HepG2 (cell line): ENCODE measurements at regions not wholly inside any gene's neighbourhood (a gene's known extent, or its start where the extent isn't known, plus 50 kb on each side); places are given as distances from the start of the nearest gene placed in this dataset.

Experiments
- ATAC-seq: fragments of 200-7000 bp; cut with Tn5 transposase; 3 replicates; pipeline ENCODE4 v1.9.1; 2020; ENCODE audit warnings: mild to moderate bottlenecking, moderate library complexity
- BruUV-seq: library from RNA; stranded (reverse); fragments of 400-500 nt; replicated peaks from 2 replicates; lab custom pipeline; 2021; lab: Mats Ljungman, UMichigan
- CTCF ChIA-PET: fragments of 300-600 bp; formaldehyde crosslinking; extraction: SDS; loops from one replicate; lab custom pipeline; 2021; ENCODE audit warnings: low total read pairs, inconsistent platforms, low intra/inter-chr PET ratio; lab: Yijun Ruan, JAX
- POLR2A ChIA-PET: fragments of 350-600 bp; sonication (Branson Sonifier 250); formaldehyde crosslinking; loops from one replicate; lab custom pipeline; 2020; ENCODE audit warnings: antibody characterized with exemption, inconsistent platforms; lab: Yijun Ruan, JAX
- DNase-seq: peaks from one replicate; pipeline ENCODE4 v3.0.0-alpha.2; 2015; ENCODE audit warnings: low spot score
- FAIRE-seq: peaks from 3 replicates; lab custom pipeline; 2011; peaks lifted over from hg19 to GRCh38; lab: Jason Lieb, UNC
- H2AFZ ChIP-seq: one replicate; pipeline ENCODE4 v1.6.1; 2011; ENCODE audit warnings: low read length, inconsistent platforms
- H3K27ac ChIP-seq: fragments of 300-600 bp; 3 replicates; pipeline ENCODE4 v1.8.0; 2011; ENCODE audit warnings: mixed run types, mild to moderate bottlenecking, mixed read lengths, low read length, inconsistent platforms; ENCODE audit not compliant: insufficient read depth; ENCODE audit errors: extremely low read length
- H3K27me3 ChIP-seq, 2 experiments: fragments of 200-600 bp in 1 of 2; 2 replicates in 1 of 2; 3 replicates in 1 of 2; pipeline versions ENCODE4 v1.6.0 to v1.8.0; 2011; ENCODE audit warnings: low read length in 2 of 2, mild to moderate bottlenecking in 2 of 2, moderate library complexity in 2 of 2, inconsistent platforms in 1 of 2; ENCODE audit not compliant: insufficient read depth in 2 of 2, control insufficient read depth in 1 of 2
- H3K36me3 ChIP-seq, 2 experiments: fragments of 200-600 bp in 1 of 2; replicated peaks in 1 of 2; 2 replicates in 1 of 2; 3 replicates in 1 of 2; pipeline versions ENCODE4 v1.5.1 to v1.8.0; 2011; ENCODE audit warnings: low read length in 2 of 2, inconsistent platforms in 1 of 2; ENCODE audit not compliant: insufficient read depth in 2 of 2, control insufficient read depth in 1 of 2
- H3K4me1 ChIP-seq: 2 replicates; pipeline ENCODE4 v1.5.1; 2012; ENCODE audit warnings: low read length, inconsistent platforms; ENCODE audit not compliant: insufficient read depth
- H3K4me2 ChIP-seq: 2 replicates; pipeline ENCODE4 v1.6.0; 2011; ENCODE audit warnings: low read depth, low read length, inconsistent platforms
- H3K4me3 ChIP-seq, 3 experiments: fragments of 200-600 bp in 1 of 3; sonication (generic), shearing (Covaris generic) in 1 of 3; replicated peaks in 1 of 3; 2 replicates each; pipeline ENCODE4 v1.5.1; 2011 to 2016; ENCODE audit warnings: low read length in 3 of 3, inconsistent platforms in 2 of 3, low read depth in 2 of 3, mild to moderate bottlenecking in 2 of 3, control low read depth in 1 of 3, mixed read lengths in 1 of 3; ENCODE audit not compliant: insufficient read depth in 1 of 3
- H3K79me2 ChIP-seq: one replicate; pipeline ENCODE4 v1.6.1; 2011; ENCODE audit warnings: low read length, inconsistent platforms; ENCODE audit not compliant: insufficient read depth
- H3K9ac ChIP-seq: 2 replicates; pipeline ENCODE4 v1.6.0; 2011; ENCODE audit warnings: mild to moderate bottlenecking, low read depth, low read length, inconsistent platforms; ENCODE audit not compliant: insufficient read depth
- H3K9me3 ChIP-seq: 2 replicates; pipeline ENCODE4 v1.5.1; 2012; ENCODE audit warnings: mild to moderate bottlenecking, low read length
- H4K20me1 ChIP-seq: 2 replicates; pipeline ENCODE4 v1.6.0; 2011; ENCODE audit warnings: inconsistent platforms, mild to moderate bottlenecking, low read length, moderate library complexity; ENCODE audit not compliant: insufficient read depth
- HNF1B ChIP-seq: sonication (generic); formaldehyde crosslinking; IDR thresholded peaks from 2 replicates; pipeline ENCODE4 v1.5.1; 2020; ENCODE audit warnings: mild to moderate bottlenecking, moderate library complexity, missing genetic modification reagents
- IRF1 ChIP-seq: sonication (generic); formaldehyde crosslinking; IDR thresholded peaks from 2 replicates; pipeline ENCODE4 v1.4.0; 2020; ENCODE audit warnings: low read depth, mild to moderate bottlenecking, missing genetic modification reagents
- MED13 ChIP-seq: sonication (generic); formaldehyde crosslinking; IDR thresholded peaks from 2 replicates; pipeline ENCODE4 v1.5.0; 2020; ENCODE audit warnings: missing genetic modification reagents
- MYPOP ChIP-seq: sonication (generic); formaldehyde crosslinking; IDR thresholded peaks from 2 replicates; pipeline ENCODE4 v1.8.1; 2023; ENCODE audit warnings: mild to moderate bottlenecking, moderate library complexity, missing genetic modification reagents
- POGZ ChIP-seq: sonication (generic); formaldehyde crosslinking; IDR thresholded peaks from 2 replicates; pipeline ENCODE4 v1.4.0; 2020; ENCODE audit warnings: mild to moderate bottlenecking, missing genetic modification reagents
- RNF219 ChIP-seq: sonication (generic); formaldehyde crosslinking; IDR thresholded peaks from 2 replicates; pipeline ENCODE4 v1.5.0; 2020; ENCODE audit warnings: mild to moderate bottlenecking, missing genetic modification reagents
- SIN3B ChIP-seq: fragments of 150-350 bp; IDR thresholded peaks from 2 replicates; pipeline ENCODE4 v1.6.1; 2014; ENCODE audit warnings: low read length
- TEF ChIP-seq: sonication (generic); formaldehyde crosslinking; IDR thresholded peaks from 2 replicates; pipeline ENCODE4 v1.5.0; 2020; ENCODE audit warnings: missing genetic modification reagents
- ZC3H4 ChIP-seq: sonication (generic); formaldehyde crosslinking; IDR thresholded peaks from 2 replicates; pipeline ENCODE4 v1.4.0; 2020; ENCODE audit warnings: missing genetic modification reagents, borderline replicate concordance
- ZNF143 ChIP-seq: sonication (generic); formaldehyde crosslinking; IDR thresholded peaks from 2 replicates; pipeline ENCODE4 v1.4.0; 2020; ENCODE audit warnings: missing genetic modification reagents
- ZNF451 ChIP-seq: sonication (generic); formaldehyde crosslinking; IDR thresholded peaks from 2 replicates; pipeline ENCODE4 v1.5.0; 2020; ENCODE audit warnings: mild to moderate bottlenecking, missing genetic modification reagents
- ZNF580 ChIP-seq: IDR thresholded peaks from 2 replicates; pipeline ENCODE4 v1.6.1; 2016; ENCODE audit warnings: low read depth, borderline replicate concordance
- WGBS: methylation state at CpG from one replicate; pipeline ENCODE4 v1.1.6; 2017; ENCODE audit warnings: low lambda C conversion rate; 5-methylcytosine and 5-hydroxymethylcytosine counted together
- in situ Hi-C: cut with HindIII; loops from 2 replicates; pipeline ENCODE4 v1.10.0; 2017; ENCODE audit warnings: low pct_unique_long_range_greater_than_20kb; ENCODE audit not compliant: extremely low pct_ligation_motif_present
- intact Hi-C: fragments of 100-400 bp; cut with micrococcal nuclease; formaldehyde crosslinking; loops from one replicate; pipeline ENCODE4 v1.10.0; 2022; ENCODE audit not compliant: unreplicated experiment

- CTCF ChIA-PET: interaction anchor here (1.0 kb wide), 1 partner anchor 108 kb away, joined by 3 read pairs; no protein-coding TSS in a partner anchor
- Histone ChIP-seq H3K4me2 (no peak overlapping the region), H3K36me3 (no peaks in the 10 kb centered on the region), H3K4me1 (peaks cover 8% of the 10 kb centered on the region; the same call in 1 of the 2 replicates), H2AFZ (no peak overlapping the region), H3K79me2 (no peaks in the 10 kb centered on the region), H4K20me1 (no peaks in the 10 kb centered on the region), H3K4me3 (no peak overlapping the region), H3K9me3 (no peaks in the 10 kb centered on the region), H3K9ac (no peak overlapping the region), H3K27ac (no peak overlapping the region), H3K27me3 (no peaks in the 10 kb centered on the region)
- in situ Hi-C loops (no loop called here), intact Hi-C loops (no loop called here)
- ATAC-seq (no peak), DNase-seq (no peak), FAIRE-seq (no peak)
- TF ChIP-seq MYPOP (CRISPR knock-in tag) (no peak), ZNF580 (CRISPR knock-in tag) (no peak), IRF1 (CRISPR knock-in tag) (no peak), MED13 (CRISPR knock-in tag) (no peak), TEF (CRISPR knock-in tag) (no peak), POGZ (CRISPR knock-in tag) (no peak), SIN3B (no peak), ZNF143 (CRISPR knock-in tag) (no peak), ZC3H4 (no peak), RNF219 (CRISPR knock-in tag) (no peak), HNF1B (CRISPR knock-in tag) (no peak), ZNF451 (no peak)
- POLR2A ChIA-PET: no interaction called here
- WGBS: 34% methylated on average over 7 of the region's 7 CpGs
- BruUV-seq: no TSS peak
Observed at GRCh38 chr6:148143771-148144170, 198.9 kb upstream of the SASH1 start.
